ENCODE measurements at regions not wholly inside any gene's neighbourhood (a gene's known extent, or its start where the extent isn't known, plus 50 kb on each side); places are given as distances from the start of the nearest gene placed in this dataset.

DNA sequence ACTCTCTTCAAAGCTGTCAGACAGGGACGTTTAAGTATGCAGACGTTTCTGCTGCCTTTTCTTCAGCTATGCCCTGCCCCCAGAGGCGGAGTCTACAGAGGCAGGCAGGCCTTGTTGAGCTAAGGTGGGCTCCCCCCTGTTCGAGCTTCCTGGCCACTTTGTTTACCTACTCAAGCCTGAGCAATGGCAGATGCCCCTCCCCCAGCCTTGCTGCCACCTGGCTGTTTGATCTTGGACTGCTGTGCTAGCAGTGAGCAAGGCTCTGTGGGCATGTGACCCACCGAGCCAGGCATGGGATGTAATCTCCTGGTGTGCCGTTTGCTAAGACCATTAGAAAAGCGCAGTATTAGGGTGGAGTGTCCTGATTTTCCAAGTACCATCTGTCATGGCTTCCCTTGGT lies 900.4 kb upstream of the MDGA2 start:
- TF ChIP-seq, protein P1, sequence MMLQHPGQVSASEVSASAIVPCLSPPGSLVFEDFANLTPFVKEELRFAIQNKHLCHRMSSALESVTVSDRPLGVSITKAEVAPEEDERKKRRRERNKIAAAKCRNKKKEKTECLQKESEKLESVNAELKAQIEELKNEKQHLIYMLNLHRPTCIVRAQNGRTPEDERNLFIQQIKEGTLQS (IDR thresholded peaks at IDR 0.05), result no peak
- no peak for TF ChIP-seq SP1 (IDR thresholded peaks at IDR 0.05)
- TF ChIP-seq, protein P2, sequence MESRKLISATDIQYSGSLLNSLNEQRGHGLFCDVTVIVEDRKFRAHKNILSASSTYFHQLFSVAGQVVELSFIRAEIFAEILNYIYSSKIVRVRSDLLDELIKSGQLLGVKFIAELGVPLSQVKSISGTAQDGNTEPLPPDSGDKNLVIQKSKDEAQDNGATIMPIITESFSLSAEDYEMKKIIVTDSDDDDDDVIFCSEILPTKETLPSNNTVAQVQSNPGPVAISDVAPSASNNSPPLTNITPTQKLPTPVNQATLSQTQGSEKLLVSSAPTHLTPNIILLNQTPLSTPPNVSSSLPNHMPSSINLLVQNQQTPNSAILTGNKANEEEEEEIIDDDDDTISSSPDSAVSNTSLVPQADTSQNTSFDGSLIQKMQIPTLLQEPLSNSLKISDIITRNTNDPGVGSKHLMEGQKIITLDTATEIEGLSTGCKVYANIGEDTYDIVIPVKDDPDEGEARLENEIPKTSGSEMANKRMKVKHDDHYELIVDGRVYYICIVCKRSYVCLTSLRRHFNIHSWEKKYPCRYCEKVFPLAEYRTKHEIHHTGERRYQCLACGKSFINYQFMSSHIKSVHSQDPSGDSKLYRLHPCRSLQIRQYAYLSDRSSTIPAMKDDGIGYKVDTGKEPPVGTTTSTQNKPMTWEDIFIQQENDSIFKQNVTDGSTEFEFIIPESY (IDR thresholded peaks at IDR 0.05), result no peak
- TF ChIP-seq, protein P3, sequence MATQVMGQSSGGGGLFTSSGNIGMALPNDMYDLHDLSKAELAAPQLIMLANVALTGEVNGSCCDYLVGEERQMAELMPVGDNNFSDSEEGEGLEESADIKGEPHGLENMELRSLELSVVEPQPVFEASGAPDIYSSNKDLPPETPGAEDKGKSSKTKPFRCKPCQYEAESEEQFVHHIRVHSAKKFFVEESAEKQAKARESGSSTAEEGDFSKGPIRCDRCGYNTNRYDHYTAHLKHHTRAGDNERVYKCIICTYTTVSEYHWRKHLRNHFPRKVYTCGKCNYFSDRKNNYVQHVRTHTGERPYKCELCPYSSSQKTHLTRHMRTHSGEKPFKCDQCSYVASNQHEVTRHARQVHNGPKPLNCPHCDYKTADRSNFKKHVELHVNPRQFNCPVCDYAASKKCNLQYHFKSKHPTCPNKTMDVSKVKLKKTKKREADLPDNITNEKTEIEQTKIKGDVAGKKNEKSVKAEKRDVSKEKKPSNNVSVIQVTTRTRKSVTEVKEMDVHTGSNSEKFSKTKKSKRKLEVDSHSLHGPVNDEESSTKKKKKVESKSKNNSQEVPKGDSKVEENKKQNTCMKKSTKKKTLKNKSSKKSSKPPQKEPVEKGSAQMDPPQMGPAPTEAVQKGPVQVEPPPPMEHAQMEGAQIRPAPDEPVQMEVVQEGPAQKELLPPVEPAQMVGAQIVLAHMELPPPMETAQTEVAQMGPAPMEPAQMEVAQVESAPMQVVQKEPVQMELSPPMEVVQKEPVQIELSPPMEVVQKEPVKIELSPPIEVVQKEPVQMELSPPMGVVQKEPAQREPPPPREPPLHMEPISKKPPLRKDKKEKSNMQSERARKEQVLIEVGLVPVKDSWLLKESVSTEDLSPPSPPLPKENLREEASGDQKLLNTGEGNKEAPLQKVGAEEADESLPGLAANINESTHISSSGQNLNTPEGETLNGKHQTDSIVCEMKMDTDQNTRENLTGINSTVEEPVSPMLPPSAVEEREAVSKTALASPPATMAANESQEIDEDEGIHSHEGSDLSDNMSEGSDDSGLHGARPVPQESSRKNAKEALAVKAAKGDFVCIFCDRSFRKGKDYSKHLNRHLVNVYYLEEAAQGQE (IDR thresholded peaks at IDR 0.05), result no peak
- TF ChIP-seq, protein P4, sequence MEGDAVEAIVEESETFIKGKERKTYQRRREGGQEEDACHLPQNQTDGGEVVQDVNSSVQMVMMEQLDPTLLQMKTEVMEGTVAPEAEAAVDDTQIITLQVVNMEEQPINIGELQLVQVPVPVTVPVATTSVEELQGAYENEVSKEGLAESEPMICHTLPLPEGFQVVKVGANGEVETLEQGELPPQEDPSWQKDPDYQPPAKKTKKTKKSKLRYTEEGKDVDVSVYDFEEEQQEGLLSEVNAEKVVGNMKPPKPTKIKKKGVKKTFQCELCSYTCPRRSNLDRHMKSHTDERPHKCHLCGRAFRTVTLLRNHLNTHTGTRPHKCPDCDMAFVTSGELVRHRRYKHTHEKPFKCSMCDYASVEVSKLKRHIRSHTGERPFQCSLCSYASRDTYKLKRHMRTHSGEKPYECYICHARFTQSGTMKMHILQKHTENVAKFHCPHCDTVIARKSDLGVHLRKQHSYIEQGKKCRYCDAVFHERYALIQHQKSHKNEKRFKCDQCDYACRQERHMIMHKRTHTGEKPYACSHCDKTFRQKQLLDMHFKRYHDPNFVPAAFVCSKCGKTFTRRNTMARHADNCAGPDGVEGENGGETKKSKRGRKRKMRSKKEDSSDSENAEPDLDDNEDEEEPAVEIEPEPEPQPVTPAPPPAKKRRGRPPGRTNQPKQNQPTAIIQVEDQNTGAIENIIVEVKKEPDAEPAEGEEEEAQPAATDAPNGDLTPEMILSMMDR (IDR thresholded peaks at IDR 0.05; ENCODE audit: low read depth, low read length, missing input control), result no peak
- TF ChIP-seq TAF1 (conservative IDR thresholded peaks at IDR 0.05), result no peak
- no peak for TF ChIP-seq RXRA (IDR thresholded peaks at IDR 0.05)
- no peak for TF ChIP-seq RAD21 (IDR thresholded peaks at IDR 0.05)
- TF ChIP-seq FOXA1 (IDR thresholded peaks at IDR 0.05), result no peak
- TF ChIP-seq GABPA (IDR thresholded peaks at IDR 0.05 in 1 of 2, conservative IDR thresholded peaks at IDR 0.05 in 1 of 2), result no peak
- no peak for TF ChIP-seq YY1 (IDR thresholded peaks at IDR 0.05)
- no peak for TF ChIP-seq HNF4G (IDR thresholded peaks at IDR 0.05)
- TF ChIP-seq JUND (IDR thresholded peaks at IDR 0.05), result no peak
